Esophagus squamous epithelium (tissue), 4 donors: ENCODE measurements at regions not wholly inside any gene's neighbourhood (a gene's known extent, or its start where the extent isn't known, plus 50 kb on each side); places are given as distances from the start of the nearest gene placed in this dataset.

Source experiments
- CTCF ChIP-seq, 6 experiments: fragments of 450-650 bp in 4 of 6; fragments of 200-600 bp in 2 of 6; sonication (generic) in 2 of 6; IDR thresholded peaks; one replicate each; pipeline ENCODE4 v1.5.1; 2016 to 2019; ENCODE audit warnings: antibody characterized with exemption in 6 of 6, mild to moderate bottlenecking in 4 of 6, moderate library complexity in 4 of 6
- POLR2A ChIP-seq, 4 donors: fragments of 450-650 bp; IDR thresholded peaks; one replicate each; pipeline ENCODE4 v1.6.1; 2017; ENCODE audit warnings: antibody characterized with exemption in 4 of 4, mild to moderate bottlenecking in 4 of 4, moderate library complexity in 3 of 4

- TF ChIP-seq CTCF (IDR thresholded peaks at IDR 0.05) (no peak), POLR2A (IDR thresholded peaks at IDR 0.05) (no peak)
Measured at GRCh38 chr4:115580901-115581300, 467.5 kb upstream of the NDST4 start.
